Tibial nerve (tissue), 4 donors: ENCODE measurements at regions not wholly inside any gene's neighbourhood (a gene's known extent, or its start where the extent isn't known, plus 50 kb on each side); places are given as distances from the start of the nearest gene placed in this dataset.

ENCODE experiments used
- DNase-seq, 2 donors: peaks; one replicate each; pipeline ENCODE4 v3.0.0-alpha.2; 2019; ENCODE audit warnings: low spot score in 2 of 2
- H3K27ac ChIP-seq, 4 donors: fragments of 200-600 bp; sonication (generic) in 3 of 4; one replicate each; pipeline ENCODE4 v1.5.1; 2017 to 2019; ENCODE audit warnings: mild to moderate bottlenecking in 1 of 4
- H3K27me3 ChIP-seq, 2 donors: fragments of 200-600 bp; sonication (generic) in 1 of 2; one replicate each; pipeline versions ENCODE4 v1.5.1 to v1.6.0; 2017 to 2019
- H3K36me3 ChIP-seq, 3 donors: fragments of 200-600 bp; sonication (generic); one replicate each; pipeline ENCODE4 v1.5.1; 2018 to 2019
- H3K4me1 ChIP-seq, 4 donors: fragments of 200-600 bp; sonication (generic) in 3 of 4; one replicate each; pipeline ENCODE4 v1.5.1; 2017 to 2019
- H3K4me3 ChIP-seq, 4 donors: fragments of 200-600 bp; sonication (generic) in 3 of 4; one replicate each; pipeline ENCODE4 v1.5.1; 2017 to 2019; ENCODE audit warnings: mild to moderate bottlenecking in 1 of 4, moderate library complexity in 1 of 4
- H3K9me3 ChIP-seq, 4 donors: fragments of 200-600 bp; sonication (generic) in 3 of 4; one replicate each; pipeline ENCODE4 v1.5.1; 2017 to 2019
- CTCF ChIP-seq, 5 experiments: fragments of 200-600 bp in 3 of 5; fragments of 450-650 bp in 2 of 5; sonication (generic) in 3 of 5; IDR thresholded peaks; one replicate each; pipeline ENCODE4 v1.5.1; 2016 to 2019; ENCODE audit warnings: antibody characterized with exemption in 5 of 5, mild to moderate bottlenecking in 3 of 5, moderate library complexity in 2 of 5
- EP300 ChIP-seq, 2 donors: sonication (generic); formaldehyde crosslinking; IDR thresholded peaks; one replicate each; pipeline ENCODE4 v1.6.1; 2017; ENCODE audit warnings: antibody characterized with exemption in 2 of 2, mild to moderate bottlenecking in 1 of 2
- POLR2A ChIP-seq, 2 donors: fragments of 450-650 bp; IDR thresholded peaks; one replicate each; pipeline ENCODE4 v1.6.1; 2017; ENCODE audit warnings: antibody characterized with exemption in 2 of 2, mild to moderate bottlenecking in 2 of 2, moderate library complexity in 2 of 2
- WGBS, 2 donors: methylation state at CpG; one replicate each; pipeline ENCODE4 v1.1.5; 2018; 5-methylcytosine and 5-hydroxymethylcytosine counted together

DNA sequence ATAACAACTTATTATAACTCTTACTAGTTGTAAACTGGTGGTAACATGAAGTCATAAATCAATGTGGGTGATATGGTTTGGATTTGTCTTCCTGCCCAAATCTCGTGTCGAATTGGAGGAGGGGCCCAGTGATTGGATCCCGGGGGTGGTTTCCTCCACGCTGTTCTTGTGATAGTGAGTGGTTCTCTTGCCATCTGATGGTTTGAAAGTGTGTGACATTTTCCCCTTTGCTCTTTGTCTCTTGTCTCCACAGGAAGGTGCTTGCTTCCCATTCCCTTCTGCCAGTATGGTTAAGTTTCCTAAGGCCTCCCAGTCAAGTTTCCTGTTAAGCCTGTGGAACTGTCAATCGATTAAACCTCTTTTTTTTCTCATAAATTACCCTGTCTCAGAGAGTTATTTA lies 321.6 kb downstream of the DSEL start:
- TF ChIP-seq CTCF (IDR thresholded peaks at IDR 0.05) (no peak), EP300 (IDR thresholded peaks at IDR 0.05) (no peak), POLR2A (IDR thresholded peaks at IDR 0.05) (no peak)
- WGBS, 2 donors = 48 to 67% methylated on average over 5 of the region's 5 CpGs
- Histone ChIP-seq H3K4me1 (no peaks in the 10 kb centered on the region), H3K4me3 (no peak overlapping the region), H3K27me3 (no peaks in the 10 kb centered on the region), H3K27ac (no peak overlapping the region), H3K36me3 (no peaks in the 10 kb centered on the region), H3K9me3 (no peaks in the 10 kb centered on the region)
- no peak for DNase-seq

DNA sequence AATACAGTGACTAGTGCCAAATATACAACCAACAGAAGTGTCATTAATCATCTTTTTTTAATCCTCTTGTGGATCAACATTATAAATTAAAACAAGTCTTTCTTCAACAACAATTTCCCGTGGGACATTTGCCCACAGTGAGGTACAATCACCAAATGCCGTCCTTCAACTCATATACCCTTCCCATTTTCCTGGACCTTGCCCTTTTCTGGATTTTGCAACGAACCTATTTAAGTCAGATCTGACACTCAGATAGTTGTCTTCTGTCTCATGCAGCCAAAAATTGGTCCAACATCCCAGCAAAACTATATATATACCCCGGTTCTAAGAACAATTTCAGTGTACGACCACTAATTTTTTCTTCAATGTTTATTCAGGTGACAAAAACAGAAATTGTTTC lies 324.0 kb downstream of the DSEL start:
- H3K27me3 ChIP-seq = no peaks in the 10 kb centered on the region
- no peak overlapping the region for H3K4me3 ChIP-seq
- DNase-seq = no peak
- WGBS, 2 donors = 65 to 66% methylated on average over 5 of the region's 5 CpGs
- no peaks in the 10 kb centered on the region for H3K36me3 ChIP-seq
- H3K4me1 ChIP-seq = no peaks in the 10 kb centered on the region
- TF ChIP-seq CTCF (IDR thresholded peaks at IDR 0.05) (no peak), POLR2A (IDR thresholded peaks at IDR 0.05) (no peak), EP300 (IDR thresholded peaks at IDR 0.05) (no peak)
- H3K27ac ChIP-seq = no peak overlapping the region
- H3K9me3 ChIP-seq = no peaks in the 10 kb centered on the region

DNA sequence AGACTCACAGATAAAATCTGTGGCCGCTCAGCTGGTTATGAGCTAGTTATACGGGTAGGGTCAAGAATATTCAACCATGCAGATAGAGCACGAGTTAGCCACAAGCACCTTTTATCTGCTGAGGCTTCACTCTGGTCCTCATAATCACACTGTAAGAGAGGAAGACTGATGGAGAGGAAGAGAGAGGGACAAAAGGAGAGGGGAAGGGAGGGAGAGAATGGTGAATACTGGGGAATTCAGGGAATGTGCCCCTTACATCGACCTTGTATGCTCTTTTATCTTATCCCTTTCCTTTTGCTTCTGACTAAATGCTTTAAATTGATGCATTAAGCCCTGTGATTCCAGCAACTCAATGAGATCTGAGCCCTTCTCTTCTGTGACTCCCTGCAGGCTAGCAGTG lies 333.1 kb downstream of the DSEL start:
- 64 to 69% methylated on average over 4 of the region's 4 CpGs for WGBS, 2 donors
- TF ChIP-seq POLR2A (IDR thresholded peaks at IDR 0.05) = no peak
- no peak for TF ChIP-seq EP300 (IDR thresholded peaks at IDR 0.05)
- no peak for TF ChIP-seq CTCF (IDR thresholded peaks at IDR 0.05)

GRCh38 chr18:67179726-67180125 lies 336.8 kb downstream of the DSEL start:
- Histone ChIP-seq H3K27me3 (no peaks in the 10 kb centered on the region), H3K4me3 (no peak overlapping the region), H3K27ac (no peak overlapping the region), H3K4me1 (no peaks in the 10 kb centered on the region), H3K36me3 (no peaks in the 10 kb centered on the region), H3K9me3 (no peaks in the 10 kb centered on the region)
- TF ChIP-seq EP300 (IDR thresholded peaks at IDR 0.05) (no peak), CTCF (IDR thresholded peaks at IDR 0.05) (no peak), POLR2A (IDR thresholded peaks at IDR 0.05) (no peak)
- WGBS, 2 donors = 62 to 70% methylated on average over 3 of the region's 3 CpGs
- DNase-seq = no peak

More for the DNA sequence above, 333.1 kb downstream of the DSEL start:
- no peak for DNase-seq
- no peak overlapping the region for H3K4me3 ChIP-seq
- no peaks in the 10 kb centered on the region for H3K4me1 ChIP-seq
- H3K27me3 ChIP-seq = no peaks in the 10 kb centered on the region
- H3K36me3 ChIP-seq = no peaks in the 10 kb centered on the region
- H3K9me3 ChIP-seq = no peaks in the 10 kb centered on the region
- no peak overlapping the region for H3K27ac ChIP-seq

DNA sequence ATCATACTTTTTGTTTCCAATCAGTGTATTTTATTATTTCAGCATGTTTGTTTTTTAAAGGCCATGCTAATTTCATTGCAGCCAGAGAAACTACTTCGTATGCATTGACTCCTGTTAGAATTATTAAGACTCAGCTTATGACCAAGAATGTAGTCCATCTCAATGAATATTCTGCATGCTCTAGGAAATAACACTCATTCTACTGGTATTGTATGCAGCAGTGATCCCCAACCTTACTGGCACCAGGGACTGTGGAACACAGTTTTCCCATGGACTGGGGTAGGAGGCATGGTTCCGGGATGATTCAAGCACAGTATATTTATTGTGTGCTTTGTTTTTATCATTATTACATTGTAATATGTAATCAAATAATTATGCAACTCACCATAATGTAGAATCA lies 356.9 kb downstream of the DSEL start:
- Histone ChIP-seq H3K27ac (no peak overlapping the region), H3K27me3 (no peaks in the 10 kb centered on the region), H3K4me1 (no peaks in the 10 kb centered on the region), H3K36me3 (no peaks in the 10 kb centered on the region), H3K9me3 (peaks cover 0 to 4% (median 0%) of the 10 kb centered on the region in 4 donors), H3K4me3 (no peak overlapping the region)
- 94% methylated on average over 2 of the region's 2 CpGs for WGBS, 2 donors
- TF ChIP-seq EP300 (IDR thresholded peaks at IDR 0.05) = no peak
- no peak for DNase-seq

DNA sequence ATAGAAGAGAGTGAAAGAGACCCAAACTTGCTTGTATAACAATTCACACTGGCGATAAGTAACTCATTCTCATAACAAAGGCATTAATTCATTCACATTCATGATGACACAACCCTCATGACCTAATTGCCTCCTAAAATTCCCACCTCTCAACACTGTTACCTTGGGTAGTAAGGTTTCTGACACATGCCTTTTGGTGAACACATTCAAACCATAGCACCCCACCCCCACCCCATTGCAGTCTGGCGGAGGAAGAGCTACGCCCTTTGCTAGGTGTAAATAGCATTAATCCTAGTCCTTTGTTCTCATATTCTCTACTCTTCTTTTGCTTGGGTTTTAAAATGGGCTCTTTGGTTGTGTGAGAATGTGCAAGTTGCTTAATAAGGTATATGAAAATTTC lies 361.5 kb downstream of the DSEL start:
- Histone ChIP-seq H3K27ac (no peak overlapping the region), H3K4me1 (peaks cover 0 to 5% (median 0%) of the 10 kb centered on the region in 4 donors), H3K4me3 (no peak overlapping the region), H3K36me3 (no peaks in the 10 kb centered on the region), H3K9me3 (no peaks in the 10 kb centered on the region), H3K27me3 (no peaks in the 10 kb centered on the region)
- WGBS, 2 donors = 78 to 90% methylated on average over 3 of the region's 3 CpGs
- no peak for TF ChIP-seq CTCF (IDR thresholded peaks at IDR 0.05)
- TF ChIP-seq POLR2A (IDR thresholded peaks at IDR 0.05) = no peak
- TF ChIP-seq EP300 (IDR thresholded peaks at IDR 0.05) = no peak
- DNase-seq = no peak
